Left renal cortex interstitium (tissue), 4 donors: ENCODE measurements at regions not wholly inside any gene's neighbourhood (a gene's known extent, or its start where the extent isn't known, plus 50 kb on each side); places are given as distances from the start of the nearest gene placed in this dataset.

Experiments
- DNase-seq, 4 donors: peaks; one replicate each; pipeline ENCODE4 v3.0.0-alpha.2; 2013; ENCODE audit warnings: low read depth in 4 of 4, low spot score in 2 of 4, missing footprints in 1 of 4

DNA sequence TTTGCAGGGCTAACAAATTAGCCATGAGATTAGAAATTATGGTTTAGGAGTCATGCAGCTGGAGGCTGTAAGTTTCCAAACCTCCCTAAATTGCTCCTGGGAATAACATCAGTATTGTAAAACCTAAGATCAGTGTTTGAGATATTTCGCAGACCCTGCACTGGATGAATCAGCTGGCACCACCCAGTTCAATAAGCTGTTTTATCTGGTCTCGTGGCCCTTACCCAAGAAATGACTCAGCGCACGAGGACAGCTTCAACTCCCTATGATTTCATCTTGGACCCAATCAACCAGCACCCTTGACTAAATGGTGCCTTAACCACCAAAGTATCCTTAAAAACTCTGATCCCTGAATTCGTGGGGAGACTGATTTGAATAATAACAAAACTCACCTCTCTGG is 482.0 kb upstream of the PCDH15 start:
- DNase-seq = no peak

- DNase-seq = no peak
Measured at GRCh38 chr10:55280696-55281095, 479.7 kb upstream of the PCDH15 start.

DNA sequence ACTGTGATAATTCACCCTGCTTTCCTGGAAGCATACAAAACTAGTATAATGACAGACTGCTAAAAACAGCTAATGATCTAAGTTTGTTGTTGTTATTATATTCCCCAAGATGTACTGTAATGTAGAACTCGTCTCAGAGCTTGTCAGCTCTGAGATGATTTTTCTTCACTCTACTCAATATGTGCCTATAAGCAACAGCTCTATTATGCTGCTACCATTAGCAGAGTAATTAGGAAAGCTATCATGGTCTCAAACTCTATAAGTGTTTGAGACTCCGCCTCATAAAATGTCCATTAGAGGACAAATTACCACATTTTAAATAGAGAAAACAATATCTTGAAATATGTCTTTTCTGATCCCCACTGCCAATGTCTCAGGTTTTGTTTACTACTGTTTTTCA is 476.5 kb upstream of the PCDH15 start:
- no peak for DNase-seq

DNA sequence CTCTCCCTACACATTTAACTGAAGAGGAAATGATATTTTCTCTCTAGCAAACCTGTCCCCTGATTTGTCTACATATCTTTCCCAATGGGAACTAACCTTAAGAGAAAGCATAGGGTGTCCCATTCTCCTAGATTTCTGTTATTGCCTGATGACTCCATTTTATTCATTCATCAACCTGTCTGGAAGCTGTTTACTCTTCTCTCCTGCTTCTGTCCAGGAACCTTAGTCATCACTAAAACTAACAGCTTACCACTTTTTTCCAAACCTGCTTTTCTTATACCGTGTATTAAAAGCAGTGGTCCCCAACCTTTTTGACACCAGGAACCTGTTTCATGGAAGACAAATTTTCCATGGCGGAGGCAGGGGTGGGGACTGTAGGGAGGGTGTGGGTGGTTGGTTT is 473.3 kb upstream of the PCDH15 start:
- no peak for DNase-seq

- no peak for DNase-seq
Measured at GRCh38 chr10:55273946-55274345, 472.9 kb upstream of the PCDH15 start.

GRCh38 chr10:55272886-55273285 is 471.9 kb upstream of the PCDH15 start:
- no peak for DNase-seq

DNA sequence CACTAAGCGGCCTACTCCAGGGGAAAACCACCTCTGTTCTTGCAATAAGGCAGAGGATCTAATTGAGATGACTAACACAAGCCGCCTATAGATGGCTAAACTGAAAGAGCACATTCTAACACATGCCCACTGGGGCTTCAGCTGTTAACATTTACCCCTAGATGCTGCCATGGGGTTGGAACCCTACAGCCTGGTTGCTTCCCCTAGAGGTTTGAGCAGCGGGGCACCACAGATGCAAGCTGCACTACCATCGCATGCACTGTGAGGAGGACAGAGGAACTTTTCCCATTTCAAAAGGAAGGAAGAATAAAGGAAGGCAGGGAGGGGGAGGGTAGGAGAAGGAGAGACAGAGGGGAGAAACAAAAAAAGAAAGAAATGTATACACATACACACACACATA is 465.8 kb upstream of the PCDH15 start:
- no peak for DNase-seq

- DNase-seq = no peak
Measured at GRCh38 chr10:55263327-55263726, 462.3 kb upstream of the PCDH15 start.

GRCh38 chr10:55242544-55242943 is 441.5 kb upstream of the PCDH15 start:
- no peak for DNase-seq

DNA sequence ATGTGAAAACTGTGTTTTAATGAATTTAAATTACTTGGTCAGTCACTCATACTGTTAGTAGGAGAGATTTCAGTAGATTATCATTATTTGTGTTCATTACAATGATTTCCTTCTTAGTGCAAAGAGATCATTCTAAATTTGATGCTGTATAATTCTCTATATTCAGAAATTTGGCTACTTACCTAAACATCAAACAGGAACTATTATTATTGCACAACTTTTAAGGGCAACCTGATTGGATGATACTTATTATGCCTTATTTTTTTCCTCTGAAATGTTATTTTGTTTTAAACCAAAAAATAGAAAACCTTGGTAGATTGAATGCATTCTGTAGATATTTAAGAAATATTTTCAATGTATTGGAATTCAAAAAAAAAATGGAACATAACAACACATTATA is 436.4 kb upstream of the PCDH15 start:
- no peak for DNase-seq

- DNase-seq = no peak
Measured at GRCh38 chr10:55233505-55233904, 432.5 kb upstream of the PCDH15 start.

GRCh38 chr10:55233090-55233489 is 432.1 kb upstream of the PCDH15 start:
- no peak for DNase-seq

DNA sequence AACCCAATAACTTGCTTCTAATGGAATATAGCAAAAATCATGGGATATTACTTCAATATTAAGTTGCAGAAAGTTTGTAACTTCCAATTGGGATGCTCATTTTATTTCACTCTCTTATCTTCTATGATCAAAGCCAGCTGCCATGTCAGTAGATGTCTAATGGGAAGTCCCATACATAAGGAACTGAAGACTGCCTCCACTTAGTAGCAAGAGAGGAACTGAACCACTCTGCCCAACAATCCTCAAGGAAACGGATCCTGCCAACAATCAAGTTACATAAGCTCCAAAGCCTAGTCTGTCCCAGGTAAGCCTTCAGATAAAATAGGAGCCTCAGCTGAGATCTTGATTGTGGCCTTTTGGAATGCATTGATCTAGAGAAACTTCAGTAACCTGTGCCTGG is 431.5 kb upstream of the PCDH15 start:
- no peak for DNase-seq

DNA sequence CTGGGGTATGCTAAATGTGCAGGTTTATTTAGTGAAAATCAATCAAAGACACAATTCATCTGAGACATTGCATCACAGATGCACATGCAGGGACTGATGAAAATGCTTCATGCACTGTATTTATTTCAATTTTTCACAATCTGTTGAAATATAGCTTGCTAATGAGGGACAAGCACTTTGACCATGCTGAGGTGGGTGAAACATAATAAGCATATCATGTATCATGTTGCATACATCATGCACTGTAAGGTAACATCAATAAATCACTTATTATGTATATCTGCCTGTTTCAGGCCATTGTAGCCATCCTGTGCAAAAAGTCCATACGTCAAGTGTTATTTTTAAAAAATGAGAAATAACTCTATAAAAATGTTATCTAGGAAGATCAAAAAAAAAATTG is 426.9 kb upstream of the PCDH15 start:
- DNase-seq = no peak

GRCh38 chr10:55224007-55224781 is 423.2 kb upstream of the PCDH15 start:
- no peak for DNase-seq

GRCh38 chr10:55223352-55223751 is 422.3 kb upstream of the PCDH15 start:
- DNase-seq = no peak

- no peak for DNase-seq
Measured at GRCh38 chr10:55220975-55221374, 419.9 kb upstream of the PCDH15 start.

DNA sequence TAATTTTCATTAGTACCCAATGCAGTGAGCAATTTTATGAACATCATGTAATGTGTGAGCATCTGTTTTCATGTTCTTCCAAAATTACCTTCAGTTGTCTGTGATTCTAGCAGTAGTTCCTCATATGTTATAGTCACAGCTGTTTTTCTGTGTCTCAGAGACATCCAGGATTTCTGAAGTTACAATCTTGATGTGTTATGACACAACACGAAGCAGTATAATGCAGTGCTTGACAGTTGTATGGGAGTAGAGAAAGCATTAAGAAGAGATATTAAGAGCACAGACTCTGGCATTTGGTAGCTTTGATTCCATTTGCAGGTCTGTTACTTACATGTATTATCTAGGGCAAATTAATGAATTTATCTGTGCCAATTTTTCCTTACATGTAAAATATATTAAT is 414.7 kb upstream of the PCDH15 start:
- DNase-seq = no peak

GRCh38 chr10:55214608-55215007 is 413.6 kb upstream of the PCDH15 start:
- no peak for DNase-seq

- no peak for DNase-seq
Measured at GRCh38 chr10:55212051-55212450, 411.0 kb upstream of the PCDH15 start.

DNA sequence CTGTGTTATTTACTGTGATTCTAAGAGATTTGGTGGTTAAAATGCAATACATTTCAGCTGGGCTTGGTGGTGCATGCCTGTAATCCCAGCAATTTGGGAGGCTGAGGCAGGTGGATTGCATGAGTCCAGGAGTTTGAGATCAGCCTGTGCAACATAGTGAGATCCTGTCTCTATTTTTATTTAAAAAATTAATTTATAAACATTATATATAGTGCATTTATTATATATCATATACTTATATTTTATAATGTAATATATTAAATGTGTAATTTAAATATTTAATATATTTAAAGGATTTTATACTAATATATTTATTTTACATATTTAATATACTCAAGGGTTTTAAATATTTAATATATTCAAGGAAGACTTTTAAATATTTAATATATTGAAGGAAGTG is 402.8 kb upstream of the PCDH15 start:
- DNase-seq = no peak

- no peak for DNase-seq
Measured at GRCh38 chr10:55203319-55203718, 402.3 kb upstream of the PCDH15 start.

- no peak for DNase-seq
Measured at GRCh38 chr10:55200020-55200419, 399.0 kb upstream of the PCDH15 start.
